H9 (cell line): ENCODE measurements at regions not wholly inside any gene's neighbourhood (a gene's known extent, or its start where the extent isn't known, plus 50 kb on each side); places are given as distances from the start of the nearest gene placed in this dataset.

Source experiments
- DNase-seq: peaks from one replicate; pipeline ENCODE4 v3.0.0-alpha.2; 2017
- H2AFZ ChIP-seq: one replicate; pipeline ENCODE4 v1.6.1; 2013; ENCODE audit warnings: mild to moderate bottlenecking, low read length, control low read depth, moderate library complexity
- H2AK5ac ChIP-seq: 2 replicates; pipeline ENCODE4 v1.6.1; 2013; ENCODE audit warnings: low read length, control low read depth, mixed read lengths; ENCODE audit not compliant: insufficient read length
- H2BK120ac ChIP-seq: one replicate; pipeline ENCODE4 v1.6.1; 2013; ENCODE audit warnings: low read depth, mild to moderate bottlenecking, low read length, control low read depth, inconsistent platforms; ENCODE audit not compliant: poor library complexity, severe bottlenecking
- H2BK12ac ChIP-seq: 2 replicates; pipeline ENCODE4 v1.6.1; 2013; ENCODE audit warnings: low read length, control low read depth, mixed read lengths, low read depth; ENCODE audit not compliant: insufficient read length
- H2BK15ac ChIP-seq: 2 replicates; pipeline ENCODE4 v1.6.1; 2013; ENCODE audit warnings: low read depth, low read length, control low read depth
- H2BK20ac ChIP-seq: one replicate; pipeline ENCODE4 v1.6.1; 2013; ENCODE audit warnings: low read depth, mild to moderate bottlenecking, low read length, control low read depth, inconsistent platforms; ENCODE audit not compliant: poor library complexity, severe bottlenecking
- H2BK5ac ChIP-seq: 2 replicates; pipeline ENCODE4 v1.6.1; 2013; ENCODE audit warnings: low read length, control low read depth, mixed read lengths; ENCODE audit not compliant: insufficient read length
- H3K14ac ChIP-seq: 2 replicates; pipeline ENCODE4 v1.6.1; 2013; ENCODE audit warnings: low read length, control low read depth; ENCODE audit not compliant: insufficient read depth
- H3K18ac ChIP-seq: 2 replicates; pipeline ENCODE4 v1.6.1; 2013; ENCODE audit warnings: low read depth, mild to moderate bottlenecking, mixed read lengths, low read length, control low read depth; ENCODE audit not compliant: insufficient read length
- H3K23ac ChIP-seq: 2 replicates; pipeline ENCODE4 v1.6.1; 2013; ENCODE audit warnings: low read length, control low read depth, mixed read lengths, low read depth; ENCODE audit not compliant: insufficient read length
- H3K23me2 ChIP-seq: 2 replicates; pipeline ENCODE4 v1.6.1; 2013; ENCODE audit warnings: low read depth, mild to moderate bottlenecking, mixed read lengths, low read length, control low read depth; ENCODE audit not compliant: insufficient read length, poor library complexity, severe bottlenecking
- H3K27ac ChIP-seq: 2 replicates; pipeline ENCODE4 v1.5.1; 2013; ENCODE audit warnings: low read length, control low read depth, mixed read lengths, low read depth; ENCODE audit not compliant: insufficient read length
- H3K27me3 ChIP-seq: 2 replicates; pipeline ENCODE4 v1.6.1; 2013; ENCODE audit warnings: low read length, control low read depth, inconsistent platforms; ENCODE audit not compliant: insufficient read depth
- H3K4ac ChIP-seq: 2 replicates; pipeline ENCODE4 v1.6.1; 2013; ENCODE audit warnings: low read depth, mild to moderate bottlenecking, control low read depth, inconsistent platforms, low read length, moderate library complexity
- H3K4me1 ChIP-seq: 2 replicates; pipeline ENCODE4 v1.6.1; 2013; ENCODE audit warnings: low read length, control low read depth, inconsistent platforms; ENCODE audit not compliant: insufficient read depth
- H3K4me2 ChIP-seq: 2 replicates; pipeline ENCODE4 v1.6.1; 2013; ENCODE audit warnings: low read length, control low read depth, mixed read lengths; ENCODE audit not compliant: insufficient read length, insufficient read depth
- H3K56ac ChIP-seq: 2 replicates; pipeline ENCODE4 v1.6.1; 2013; ENCODE audit warnings: low read depth, mild to moderate bottlenecking, mixed read lengths, low read length, control low read depth; ENCODE audit not compliant: insufficient read length
- H3K79me1 ChIP-seq: 2 replicates; pipeline ENCODE4 v1.6.1; 2013; ENCODE audit warnings: low read depth, mild to moderate bottlenecking, moderate library complexity, low read length, control low read depth, inconsistent platforms; ENCODE audit not compliant: insufficient read depth, poor library complexity, severe bottlenecking
- H3K79me2 ChIP-seq: 2 replicates; pipeline ENCODE4 v1.6.1; 2013; ENCODE audit warnings: low read length, control low read depth, inconsistent platforms; ENCODE audit not compliant: insufficient read depth
- H3K9ac ChIP-seq: 2 replicates; pipeline ENCODE4 v1.6.1; 2013; ENCODE audit warnings: low read length, control low read depth, mixed read lengths; ENCODE audit not compliant: insufficient read length; ENCODE audit errors: extremely low read depth
- H3K9me3 ChIP-seq: one replicate; pipeline ENCODE4 v1.6.1; 2013; ENCODE audit warnings: low read depth, low read length, inconsistent platforms; ENCODE audit not compliant: control insufficient read depth
- H3T11ph ChIP-seq: one replicate; pipeline ENCODE4 v1.6.1; 2013; ENCODE audit warnings: mild to moderate bottlenecking, low read length, control low read depth, inconsistent platforms
- H4K20me1 ChIP-seq: one replicate; pipeline ENCODE4 v1.6.1; 2013; ENCODE audit not compliant: control insufficient read depth, insufficient read length, insufficient read depth
- H4K5ac ChIP-seq: 2 replicates; pipeline ENCODE4 v1.6.1; 2013; ENCODE audit warnings: low read depth, mild to moderate bottlenecking, mixed read lengths, low read length, control low read depth; ENCODE audit not compliant: insufficient read length
- H4K8ac ChIP-seq: replicated peaks from 2 replicates; pipeline ENCODE4 v1.6.1; 2013; ENCODE audit warnings: low read length, control low read depth, mixed read lengths, low read depth; ENCODE audit not compliant: insufficient read length
- H4K91ac ChIP-seq: 2 replicates; pipeline ENCODE4 v1.6.1; 2013; ENCODE audit warnings: low read depth, mild to moderate bottlenecking, moderate library complexity, mixed read lengths, low read length, control low read depth; ENCODE audit not compliant: insufficient read length
- H3K27ac Mint-ChIP-seq, 3 experiments: 2 replicates in 2 of 3; 3 replicates in 1 of 3; pipeline ENCODE4 v1.8.0; 2020 to 2021; ENCODE audit warnings: mixed read lengths in 3 of 3, mild to moderate bottlenecking in 1 of 3, moderate library complexity in 1 of 3
- H3K27me3 Mint-ChIP-seq: 2 replicates; pipeline ENCODE4 v1.8.0; 2021; ENCODE audit warnings: low read depth, mild to moderate bottlenecking, moderate library complexity, mixed read lengths
- H3K36me3 Mint-ChIP-seq, 3 experiments: 2 replicates in 2 of 3; 3 replicates in 1 of 3; pipeline ENCODE4 v1.8.0; 2020 to 2021; ENCODE audit warnings: low read depth in 3 of 3, mixed read lengths in 3 of 3; ENCODE audit not compliant: insufficient read depth in 1 of 3
- H3K4me1 Mint-ChIP-seq, 2 experiments: 2 replicates each; pipeline ENCODE4 v1.8.0; 2020; ENCODE audit warnings: mixed read lengths in 2 of 2
- H3K4me3 Mint-ChIP-seq, 2 experiments: 2 replicates in 1 of 2; 3 replicates in 1 of 2; pipeline ENCODE4 v1.8.0; 2020 to 2021; ENCODE audit warnings: mild to moderate bottlenecking in 2 of 2, mixed read lengths in 2 of 2, moderate library complexity in 1 of 2
- H3K9me3 Mint-ChIP-seq, 2 experiments: 2 replicates in 1 of 2; 3 replicates in 1 of 2; pipeline ENCODE4 v1.8.0; 2020; ENCODE audit warnings: mild to moderate bottlenecking in 2 of 2, mixed read lengths in 2 of 2, moderate library complexity in 1 of 2
- WGBS: extraction: QIAGEN DNeasy Blood & Tissue Kit; methylation state at CpG from one replicate; pipeline ENCODE4 v1.1.7; 2013; ENCODE audit warnings: missing lambda C conversion rate, low lambda C conversion rate, mixed read lengths; ENCODE audit not compliant: insufficient read length; ENCODE audit errors: extremely low coverage; 5-methylcytosine and 5-hydroxymethylcytosine counted together
- TF ChIP-seq, protein P1 (sequence below): fragments of 200-600 bp; sonication (generic); conservative IDR thresholded peaks from 3 replicates; pipeline ENCODE4 v1.8.0; 2021; ENCODE audit warnings: antibody characterized with exemption, mild to moderate bottlenecking

DNA sequence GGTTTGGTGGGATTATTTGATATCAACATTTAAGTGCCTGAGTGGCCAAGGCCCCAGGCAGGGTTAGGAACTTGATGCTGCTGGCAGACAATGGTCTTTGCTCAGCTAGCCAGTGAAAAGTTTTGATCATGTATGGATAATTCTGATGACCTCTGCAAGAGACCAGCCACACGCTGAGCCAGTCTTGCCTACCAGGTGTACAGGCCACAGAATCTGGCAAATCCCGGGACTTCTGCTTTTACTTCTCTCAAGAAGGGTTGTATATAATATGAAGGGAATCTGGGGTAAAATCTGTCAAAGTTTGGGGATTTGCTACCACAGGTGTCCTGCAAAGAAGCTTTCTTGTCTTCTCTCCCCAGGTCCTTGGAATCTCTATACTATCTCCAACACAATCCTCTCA, 331.4 kb upstream of the GOLIM4 start:
- Histone ChIP-seq H3K4me1 (no peaks in the 10 kb centered on the region), H3K79me2 (no peaks in the 10 kb centered on the region), H2AFZ (no peak overlapping the region), H2BK5ac (no peak overlapping the region), H2BK15ac (no peak overlapping the region), H3K9ac (no peak overlapping the region), H2BK12ac (no peak overlapping the region), H3K18ac (no peak overlapping the region), H2AK5ac (no peak overlapping the region), H3K4ac (no peak overlapping the region), H2BK120ac (no peak overlapping the region), H3T11ph (no peak overlapping the region), H4K91ac (no peak overlapping the region), H3K23me2 (no peaks in the 10 kb centered on the region), H4K20me1 (no peaks in the 10 kb centered on the region), H3K56ac (no peak overlapping the region), H2BK20ac (no peak overlapping the region), H3K4me2 (no peak overlapping the region), H3K9me3 (no peaks in the 10 kb centered on the region), H3K27me3 (no peaks in the 10 kb centered on the region), H4K5ac (no peak overlapping the region), H3K27ac (no peak overlapping the region), H3K14ac (no peak overlapping the region), H3K79me1 (no peaks in the 10 kb centered on the region), H4K8ac (no peak overlapping the region), H3K23ac (no peak overlapping the region)
- no CpG with 5 or more reads among the region's 2 CpGs for WGBS
- H3K27ac Mint-ChIP-seq: peak overlapping the region in 1 of 3 experiments; percentile 42; a peak in 3 of 7 replicates
- H3K4me3 Mint-ChIP-seq: no peak overlapping the region
- no peaks in the 10 kb centered on the region; a peak in 1 of 7 replicates for H3K36me3 Mint-ChIP-seq
- no peak for DNase-seq
- peaks cover 2 to 3% of the 10 kb centered on the region in 2 experiments; a peak in 3 of 4 replicates for H3K4me1 Mint-ChIP-seq
- TF ChIP-seq, protein P1, sequence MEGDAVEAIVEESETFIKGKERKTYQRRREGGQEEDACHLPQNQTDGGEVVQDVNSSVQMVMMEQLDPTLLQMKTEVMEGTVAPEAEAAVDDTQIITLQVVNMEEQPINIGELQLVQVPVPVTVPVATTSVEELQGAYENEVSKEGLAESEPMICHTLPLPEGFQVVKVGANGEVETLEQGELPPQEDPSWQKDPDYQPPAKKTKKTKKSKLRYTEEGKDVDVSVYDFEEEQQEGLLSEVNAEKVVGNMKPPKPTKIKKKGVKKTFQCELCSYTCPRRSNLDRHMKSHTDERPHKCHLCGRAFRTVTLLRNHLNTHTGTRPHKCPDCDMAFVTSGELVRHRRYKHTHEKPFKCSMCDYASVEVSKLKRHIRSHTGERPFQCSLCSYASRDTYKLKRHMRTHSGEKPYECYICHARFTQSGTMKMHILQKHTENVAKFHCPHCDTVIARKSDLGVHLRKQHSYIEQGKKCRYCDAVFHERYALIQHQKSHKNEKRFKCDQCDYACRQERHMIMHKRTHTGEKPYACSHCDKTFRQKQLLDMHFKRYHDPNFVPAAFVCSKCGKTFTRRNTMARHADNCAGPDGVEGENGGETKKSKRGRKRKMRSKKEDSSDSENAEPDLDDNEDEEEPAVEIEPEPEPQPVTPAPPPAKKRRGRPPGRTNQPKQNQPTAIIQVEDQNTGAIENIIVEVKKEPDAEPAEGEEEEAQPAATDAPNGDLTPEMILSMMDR: no peak
- no peaks in the 10 kb centered on the region for H3K9me3 Mint-ChIP-seq
- H3K27me3 Mint-ChIP-seq: no peaks in the 10 kb centered on the region
